8988T (cell line): ENCODE measurements at regions not wholly inside any gene's neighbourhood (a gene's known extent, or its start where the extent isn't known, plus 50 kb on each side); places are given as distances from the start of the nearest gene placed in this dataset.

Experiments
- DNase-seq: peaks from one replicate; pipeline ENCODE4 v3.0.0; 2011

DNA sequence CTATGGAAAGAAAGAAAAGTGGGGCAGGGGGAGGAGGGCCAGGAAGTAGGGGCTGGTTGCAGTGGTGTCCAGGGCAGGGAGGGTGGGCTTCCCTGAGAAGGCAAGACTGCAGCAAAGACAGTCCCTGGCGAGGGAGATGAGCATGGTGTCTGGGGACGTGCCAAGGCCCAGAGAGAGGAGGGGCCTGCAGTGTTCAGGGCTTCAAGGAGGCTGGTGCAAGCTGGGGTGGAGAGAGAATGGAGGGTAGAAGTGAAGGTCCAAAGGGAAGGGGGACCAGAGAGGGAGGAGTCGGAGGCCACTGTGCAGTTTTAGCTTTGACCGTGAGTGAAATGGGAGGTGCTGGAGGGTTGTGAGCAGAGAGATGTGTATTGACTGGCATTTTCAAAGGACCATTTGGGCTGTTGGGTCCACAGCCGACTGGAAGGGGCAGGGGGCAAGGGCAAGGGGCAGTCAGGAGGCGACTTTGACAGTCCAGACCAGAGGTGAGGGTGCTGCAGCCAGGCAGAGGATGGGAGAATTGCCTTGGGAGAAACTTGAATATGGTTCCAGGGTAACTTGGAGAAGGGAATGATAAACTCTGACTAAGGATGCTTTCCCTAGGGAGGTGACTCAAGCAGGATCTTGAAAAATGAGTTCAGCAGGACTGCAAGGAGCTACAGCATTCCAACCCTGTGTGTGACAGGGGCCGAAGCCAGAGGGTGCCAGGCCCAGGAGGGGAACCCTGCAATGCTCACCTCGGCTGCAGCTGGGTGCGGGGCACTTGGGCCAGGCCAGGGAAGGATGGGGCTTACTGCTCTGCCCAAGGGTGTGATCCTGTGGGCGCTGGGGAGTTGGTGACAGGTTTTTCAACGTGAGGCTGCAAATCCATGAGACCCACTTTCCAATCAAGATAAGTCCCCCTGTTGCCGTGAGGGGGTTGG is 177.1 kb upstream of the HAAO start:
- peak; percentile 56 for DNase-seq

DNA sequence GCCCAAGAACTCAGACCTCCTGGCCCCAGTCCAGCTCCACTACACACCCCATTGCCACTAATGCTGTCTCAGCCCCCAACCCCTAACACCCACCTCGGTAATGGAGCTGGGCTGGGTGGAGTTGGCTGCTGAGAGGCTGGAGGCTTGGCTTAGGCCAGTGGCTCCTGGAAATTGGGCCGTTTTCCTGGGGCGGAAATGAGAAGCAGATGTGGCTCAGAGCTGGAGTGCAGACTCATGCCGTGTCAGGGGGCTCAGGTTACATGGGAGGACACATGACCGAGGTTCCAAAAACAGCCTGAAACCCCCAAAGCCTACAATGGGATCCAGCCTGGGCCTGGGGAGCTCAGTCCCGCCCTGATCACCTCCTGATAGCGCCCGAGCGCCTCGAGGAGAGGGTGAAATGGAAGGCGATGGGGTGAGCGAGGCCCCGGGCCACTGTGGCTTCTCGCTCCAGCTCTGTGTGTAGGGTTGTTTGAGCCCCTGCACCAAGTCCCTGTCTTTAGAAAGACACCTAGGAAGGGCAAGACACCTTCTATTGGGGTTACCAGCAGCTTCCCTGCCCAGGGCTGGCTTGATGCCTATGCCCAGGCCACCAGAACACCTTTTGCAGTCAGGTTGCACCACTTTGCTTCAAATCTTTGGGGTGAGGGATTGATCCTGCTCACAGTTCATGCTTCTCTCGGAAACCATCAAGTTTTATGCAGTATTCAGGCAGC is 175.7 kb upstream of the HAAO start:
- no peak for DNase-seq

DNA sequence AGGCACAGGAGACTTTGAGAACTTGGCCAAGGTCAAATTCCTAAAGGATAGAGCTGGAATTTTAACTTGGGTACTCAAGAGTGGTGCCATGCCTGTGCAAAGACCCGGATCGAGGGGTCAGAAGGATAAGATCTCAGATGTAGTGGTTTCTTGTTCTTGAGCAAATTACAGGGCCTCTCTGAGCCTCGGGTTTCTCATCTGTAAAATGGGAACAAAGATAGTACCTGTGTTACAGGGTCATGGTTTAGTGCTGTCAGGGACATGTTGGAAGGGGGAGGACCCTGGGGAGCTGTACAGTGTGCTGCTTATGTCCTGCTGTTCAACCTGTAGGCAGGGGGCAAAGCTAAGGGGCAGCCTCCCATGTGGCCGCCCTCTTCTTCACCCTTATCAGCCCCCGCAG is 173.5 kb upstream of the HAAO start:
- no peak for DNase-seq

DNA sequence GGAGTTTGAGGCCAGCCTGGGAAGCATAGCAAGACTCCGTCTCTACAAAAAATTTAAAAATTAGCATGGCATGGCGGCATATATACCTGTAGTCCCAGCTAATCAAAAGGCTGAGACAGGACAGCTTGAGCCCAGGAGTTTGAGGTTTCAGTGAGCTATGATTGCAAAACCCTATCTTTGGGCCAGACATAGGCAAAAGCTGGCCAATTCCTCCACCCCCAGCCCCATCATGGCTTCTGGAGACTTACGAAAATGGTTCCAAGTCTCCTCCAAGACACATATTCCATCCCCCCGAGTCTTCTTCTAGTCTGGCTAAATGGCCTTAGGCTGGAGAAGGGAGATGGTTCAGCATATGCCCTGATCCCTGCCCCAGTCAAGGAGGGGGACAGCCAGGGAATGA is 172.8 kb upstream of the HAAO start:
- DNase-seq, result no peak

DNA sequence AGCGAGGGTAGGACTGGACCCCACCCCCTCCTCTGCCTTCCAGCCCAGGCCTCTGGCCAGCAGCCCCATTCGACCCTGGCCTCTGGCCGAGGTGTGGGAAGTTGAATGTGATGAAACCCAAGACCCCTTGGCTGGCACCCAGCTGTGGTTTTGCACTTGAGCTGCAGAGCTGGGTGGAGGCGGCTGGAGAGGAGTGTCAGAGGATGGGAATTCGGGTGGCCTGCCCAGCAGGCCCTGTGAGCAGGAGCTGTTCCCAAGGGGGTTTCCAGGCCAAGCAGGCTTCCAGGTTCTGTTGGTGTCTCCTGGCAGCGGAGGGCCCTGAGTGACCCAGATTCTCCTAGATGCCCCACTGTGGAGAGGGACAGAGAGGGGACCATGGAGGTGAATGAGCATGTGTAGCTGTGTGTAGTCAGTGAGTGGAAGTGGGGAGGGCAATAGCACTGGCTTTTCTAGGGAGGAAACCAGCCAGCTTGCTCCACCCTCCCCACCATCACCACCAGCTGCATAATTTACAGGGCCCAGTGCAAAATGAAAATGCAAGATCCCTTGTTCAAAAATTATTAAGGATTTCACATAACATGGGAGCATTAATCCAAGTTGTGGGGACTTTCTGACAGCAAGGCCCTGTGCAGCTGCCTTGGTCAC is 172.2 kb upstream of the HAAO start:
- DNase-seq, result no peak

DNA sequence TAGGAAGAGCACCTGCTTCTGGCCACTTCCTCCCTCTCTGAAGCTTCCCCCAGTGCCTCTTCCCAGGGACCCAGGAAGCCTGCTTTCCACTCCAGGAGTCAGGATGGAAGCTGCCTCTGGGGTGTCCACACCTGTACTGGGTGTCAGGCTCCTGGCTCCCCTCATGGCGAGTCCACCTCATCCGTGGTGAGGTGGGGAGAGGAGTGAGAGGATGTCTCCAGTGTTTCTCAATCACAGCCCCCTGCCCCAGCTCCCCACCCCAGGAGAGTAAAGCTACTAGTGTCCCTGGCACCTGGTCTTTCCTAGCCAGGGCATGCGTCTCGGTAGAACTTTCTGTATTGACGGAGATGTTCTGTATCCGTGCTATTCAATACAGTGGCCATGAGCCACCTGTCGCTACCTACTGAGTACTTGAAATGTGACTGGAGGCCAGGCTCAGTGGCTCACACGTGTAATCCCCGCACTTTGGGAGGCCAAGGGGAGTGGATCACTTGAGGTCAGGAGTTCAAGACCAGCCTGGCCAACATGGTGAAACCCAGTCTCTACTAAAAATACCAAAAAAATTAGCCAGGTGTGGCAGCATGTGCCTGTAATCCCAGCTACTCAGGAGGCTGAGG is 171.2 kb upstream of the HAAO start:
- DNase-seq, result no peak

DNA sequence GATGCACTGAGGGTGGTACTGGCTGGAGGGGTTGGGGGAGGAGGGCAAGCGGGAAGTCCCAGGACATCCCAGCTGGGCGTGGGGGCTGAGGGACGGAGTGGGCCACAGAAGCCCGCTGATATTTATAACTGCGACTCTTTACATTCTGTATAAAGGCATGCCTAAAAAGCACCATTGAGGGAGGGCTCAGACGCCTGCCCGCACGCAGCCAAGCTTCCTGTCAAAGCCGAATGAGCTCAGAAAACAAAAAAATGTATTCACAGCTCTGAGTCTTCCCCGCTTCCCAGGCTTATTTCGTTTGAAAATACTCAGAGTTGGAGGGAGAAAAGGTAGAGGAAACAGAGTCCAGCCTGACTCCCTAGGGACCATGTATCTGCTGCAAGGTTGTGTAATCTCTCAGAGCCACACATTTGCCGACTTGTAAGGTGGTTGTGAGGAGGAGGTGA is 170.1 kb upstream of the HAAO start:
- DNase-seq, result no peak

DNA sequence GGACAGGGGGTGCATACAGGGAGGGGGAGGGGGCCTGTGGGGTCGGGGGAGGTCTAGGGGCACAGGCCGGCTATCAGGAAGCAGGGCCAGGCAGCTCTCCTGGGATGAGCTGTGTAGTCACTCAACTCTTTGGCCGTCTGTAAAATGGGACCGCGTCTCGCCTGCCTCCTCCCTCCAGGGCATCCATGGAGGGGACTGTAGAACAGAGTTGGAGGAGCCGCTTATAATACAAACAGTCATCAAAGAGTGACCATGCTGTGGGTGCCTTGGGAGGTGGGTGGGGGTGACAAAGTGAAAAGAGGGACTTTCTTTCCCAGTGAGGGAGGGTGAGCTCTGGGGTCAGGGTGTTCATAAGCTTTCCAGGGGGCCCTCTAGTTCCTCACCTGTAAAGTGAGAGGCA is 169.6 kb upstream of the HAAO start:
- DNase-seq, result no peak

DNA sequence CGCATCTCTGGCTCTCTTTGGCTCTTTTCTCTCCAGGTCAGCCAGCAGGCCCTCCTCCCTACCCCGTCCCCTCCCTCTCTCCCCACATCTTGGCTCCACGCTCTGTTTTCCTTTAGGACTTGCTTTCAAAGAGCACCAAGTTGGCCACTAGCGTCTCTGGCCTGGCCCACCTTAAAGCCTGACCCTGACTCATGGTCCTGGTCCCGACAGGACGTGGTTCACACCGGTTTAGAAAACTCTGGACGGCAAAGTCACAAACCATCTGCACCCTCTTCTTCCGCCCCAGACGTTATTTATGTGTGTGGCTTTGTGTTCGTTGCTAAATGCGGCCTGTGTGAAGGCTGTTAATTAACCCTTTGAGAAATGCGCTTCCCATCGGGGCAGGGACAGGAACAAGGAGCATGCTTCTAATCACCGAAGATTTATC is 169.0 kb upstream of the HAAO start:
- no peak for DNase-seq

DNA sequence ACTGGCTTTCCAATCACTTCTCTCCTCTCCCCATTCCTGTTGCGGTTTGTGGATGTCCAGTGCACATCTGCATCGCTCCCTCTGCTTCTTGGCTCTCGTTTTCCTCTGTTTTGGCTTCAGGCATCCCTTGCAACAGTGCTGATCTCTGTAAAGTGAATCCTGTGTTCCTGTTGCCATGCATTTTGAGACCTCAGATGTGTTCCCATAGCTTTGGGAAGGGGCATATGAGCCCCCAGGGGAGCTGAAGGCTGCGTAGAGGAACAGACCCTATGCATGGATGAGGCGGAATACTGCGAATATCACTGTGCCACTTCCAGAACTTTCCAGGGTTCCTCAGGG is 168.4 kb upstream of the HAAO start:
- DNase-seq, result no peak

DNA sequence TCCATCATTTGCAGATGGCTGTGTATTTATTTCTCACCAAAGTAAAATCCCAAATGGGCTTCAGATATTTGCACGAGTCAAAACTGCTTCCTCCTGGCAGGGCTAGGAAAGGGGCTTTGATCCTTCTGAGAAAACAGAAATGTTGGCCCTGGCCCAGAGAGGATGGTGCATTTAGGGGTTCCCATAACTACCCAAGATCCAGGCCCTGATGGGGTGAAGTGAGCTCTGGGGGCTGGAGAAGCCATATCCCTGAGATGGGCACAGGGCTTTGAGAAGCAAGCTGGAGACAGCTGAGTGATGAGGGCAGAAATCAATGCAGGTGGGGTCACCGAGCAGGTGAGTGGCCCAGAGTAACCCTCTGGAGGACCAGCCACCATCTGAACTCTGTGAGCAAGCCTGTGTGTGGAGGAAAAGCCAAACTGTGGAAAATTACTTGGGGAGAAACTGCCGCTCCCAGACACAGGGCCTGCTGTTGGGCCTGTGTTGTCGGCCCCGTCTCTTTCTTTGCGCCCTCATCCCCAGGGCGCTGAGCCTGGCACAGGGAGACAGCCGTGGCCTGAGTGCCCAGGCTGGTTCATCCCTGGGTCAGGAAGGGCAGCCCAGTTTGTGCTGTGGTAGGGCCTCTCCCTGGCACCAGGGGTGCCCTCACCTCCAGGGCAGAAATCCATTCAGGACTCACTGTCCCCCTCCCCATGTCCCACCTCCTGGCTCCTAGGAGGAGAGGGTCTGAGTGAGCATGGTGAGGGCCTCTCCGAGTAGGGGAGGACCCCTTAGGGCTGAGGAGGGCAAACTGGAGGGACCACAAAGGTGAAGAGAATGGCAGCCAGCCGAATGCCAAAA is 167.8 kb upstream of the HAAO start:
- no peak for DNase-seq

DNA sequence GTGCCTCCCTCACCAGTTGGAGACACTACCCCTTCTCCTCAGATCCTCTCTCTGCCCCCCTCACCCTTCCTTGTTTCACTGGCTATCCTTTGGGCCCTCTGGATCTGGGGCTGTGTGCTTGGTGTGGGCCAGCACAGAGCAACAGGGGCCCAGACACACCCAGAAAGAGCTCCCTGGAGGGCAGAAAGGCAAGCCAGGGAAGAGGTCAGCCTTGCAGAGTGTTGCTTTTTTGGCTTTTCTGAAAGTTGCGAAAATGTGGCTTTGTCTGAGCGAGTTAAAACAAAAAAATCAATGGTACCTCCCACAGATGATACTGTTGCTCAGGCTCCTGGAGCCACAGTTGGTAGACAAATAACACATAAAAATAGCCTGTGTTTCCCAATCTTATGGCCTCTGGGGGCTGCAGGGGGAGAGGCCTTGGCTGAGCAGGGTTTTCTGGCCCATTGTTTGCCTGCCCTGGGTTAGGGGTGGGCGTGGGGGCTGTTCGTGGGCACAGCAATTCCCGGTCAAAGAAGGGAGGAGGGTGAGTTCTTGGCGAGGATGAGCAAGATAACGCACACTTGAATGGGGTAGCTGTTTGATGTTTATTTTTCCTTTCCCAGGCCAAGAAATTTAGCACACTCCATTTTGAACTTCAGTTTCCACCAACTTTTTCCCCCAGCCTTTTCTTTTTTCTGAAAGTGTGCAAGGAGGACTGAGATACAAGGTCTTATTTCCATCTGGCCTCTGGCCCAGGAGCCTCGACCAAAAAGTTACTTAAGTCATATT is 167.0 kb upstream of the HAAO start:
- DNase-seq, result no peak

DNA sequence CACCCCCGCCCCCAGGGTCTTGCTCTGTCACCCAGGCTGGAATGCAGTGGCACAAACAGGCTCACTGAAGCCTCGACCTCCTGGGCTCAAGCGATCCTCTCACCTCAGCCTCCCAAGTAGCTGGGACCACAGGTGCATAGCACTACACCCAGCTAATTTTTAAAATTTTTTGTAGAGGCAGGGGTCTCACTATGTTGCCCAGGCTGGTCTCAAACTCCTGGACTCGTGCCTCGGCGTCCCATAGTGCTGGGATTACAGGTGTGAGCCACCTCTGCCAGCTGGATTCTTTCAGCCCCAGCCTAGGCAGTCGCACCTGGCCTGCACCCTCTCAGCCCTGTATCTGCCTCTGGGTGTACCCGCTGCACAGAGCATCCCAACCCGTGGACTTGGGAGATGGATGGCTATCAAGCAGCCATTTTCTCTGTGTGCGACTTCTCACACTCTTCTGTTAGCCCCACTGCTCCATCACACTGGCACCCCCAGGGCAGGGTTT is 166.4 kb upstream of the HAAO start:
- DNase-seq, result no peak

DNA sequence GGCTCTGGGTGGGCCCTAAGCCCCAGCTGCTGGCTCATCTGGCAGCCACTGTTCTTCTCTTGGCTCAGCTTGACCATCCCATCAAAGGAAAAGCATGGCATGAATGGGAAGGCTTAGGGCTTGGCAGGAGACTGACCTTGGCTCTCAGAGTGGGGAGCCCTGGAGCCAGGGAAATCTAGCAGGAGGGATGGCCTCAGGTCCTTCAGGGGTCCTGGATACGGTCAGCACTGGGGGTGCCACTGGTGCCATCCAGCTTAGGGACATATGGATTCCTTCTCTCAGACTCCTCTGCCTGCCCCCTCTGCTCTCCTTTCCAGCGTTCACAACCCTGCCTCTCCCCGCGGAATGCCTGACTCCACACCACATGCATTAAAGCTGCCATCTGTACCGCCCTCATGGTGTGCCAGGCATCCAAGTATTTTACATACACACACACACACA is 165.5 kb upstream of the HAAO start:
- no peak for DNase-seq

DNA sequence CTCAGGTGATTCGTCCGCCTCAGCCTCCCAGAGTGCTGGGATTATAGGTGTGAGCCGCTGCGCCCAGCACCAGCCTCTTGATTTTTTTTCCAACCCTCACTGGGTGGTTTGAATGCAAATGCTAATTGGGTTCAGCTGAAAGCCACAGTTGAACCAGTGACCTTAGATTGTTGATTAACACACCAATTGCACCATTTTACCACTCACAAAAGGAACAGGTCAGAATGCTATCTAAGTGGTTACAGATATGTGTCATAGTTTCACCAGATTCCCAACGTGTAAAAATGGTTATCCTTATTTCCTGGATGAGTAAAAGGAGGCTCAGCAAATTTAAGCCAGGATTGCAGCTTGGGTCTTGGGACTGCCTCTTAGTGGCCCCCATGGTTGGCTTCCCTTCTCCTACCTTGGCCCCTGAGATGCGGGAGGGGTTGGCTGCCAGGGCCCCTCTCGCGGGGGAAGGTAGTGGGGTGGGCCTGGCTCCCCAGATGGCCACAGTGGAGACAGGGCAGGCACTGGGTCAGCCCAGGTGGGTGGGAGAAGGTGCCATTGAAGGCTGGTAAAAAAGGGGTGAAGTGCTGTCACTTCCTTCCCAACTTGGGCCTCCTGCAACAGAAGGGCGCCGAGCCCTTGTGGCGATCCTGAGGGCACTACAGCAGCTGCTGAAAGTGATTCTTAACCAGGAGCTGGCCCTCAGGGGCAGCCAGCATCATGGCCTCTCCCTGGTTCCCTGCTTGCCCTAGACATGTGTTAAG is 164.9 kb upstream of the HAAO start:
- DNase-seq, result no peak

DNA sequence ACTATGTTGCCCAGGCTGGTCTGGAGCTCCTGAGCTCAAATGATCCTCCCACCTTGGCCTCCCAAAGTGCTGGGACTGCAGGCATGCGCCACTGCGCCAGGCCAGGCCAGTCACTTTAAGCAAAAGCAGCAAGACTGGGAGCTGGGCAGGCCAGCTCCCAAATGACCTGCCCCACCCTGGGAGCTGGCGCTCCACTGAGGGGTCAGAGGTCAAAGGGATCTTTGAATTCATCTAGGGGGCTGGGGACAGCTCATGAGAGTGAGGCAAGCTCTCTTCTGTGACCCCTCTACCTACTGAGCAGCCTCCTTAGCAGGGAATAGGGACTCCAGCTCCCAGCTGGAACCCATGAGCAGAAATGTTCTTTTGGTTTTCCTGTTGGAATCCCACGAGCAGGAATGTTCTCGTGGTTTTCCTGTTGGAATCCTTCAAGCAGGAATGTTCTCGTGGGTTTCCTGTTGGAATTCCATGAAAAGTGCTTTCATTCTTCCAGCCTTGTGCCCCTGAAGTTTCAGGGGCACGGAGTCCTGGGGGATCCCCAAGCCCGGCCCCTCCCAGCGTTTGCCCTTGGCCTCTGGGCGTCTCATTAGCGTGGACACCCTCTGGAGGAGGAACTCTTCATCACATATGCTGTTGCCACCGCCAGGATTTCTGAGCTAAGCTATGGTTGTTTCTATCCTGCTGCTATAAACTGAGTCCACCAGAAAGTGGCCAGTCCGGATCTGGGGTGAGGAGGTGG is 162.0 kb upstream of the HAAO start:
- no peak for DNase-seq

DNA sequence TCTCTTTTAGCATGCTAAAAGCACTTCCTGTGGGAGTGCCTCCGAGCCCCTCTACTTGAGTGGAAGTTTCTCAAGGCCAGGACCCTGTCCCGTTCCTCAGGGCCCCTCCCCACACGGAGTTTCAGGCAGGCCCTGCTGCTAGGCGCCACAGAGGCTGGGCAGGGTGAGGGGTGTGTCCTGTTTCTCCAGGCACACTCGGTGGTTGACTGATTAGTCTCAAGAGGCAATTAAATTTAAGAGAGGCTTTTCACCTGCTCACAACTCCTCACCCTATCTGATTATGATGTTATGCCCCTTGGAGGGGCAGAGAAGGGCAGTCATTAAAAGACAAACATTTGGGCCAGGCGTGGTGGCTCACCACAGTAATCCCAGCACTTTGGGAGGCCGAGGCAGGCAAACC is 160.8 kb upstream of the HAAO start:
- no peak for DNase-seq

DNA sequence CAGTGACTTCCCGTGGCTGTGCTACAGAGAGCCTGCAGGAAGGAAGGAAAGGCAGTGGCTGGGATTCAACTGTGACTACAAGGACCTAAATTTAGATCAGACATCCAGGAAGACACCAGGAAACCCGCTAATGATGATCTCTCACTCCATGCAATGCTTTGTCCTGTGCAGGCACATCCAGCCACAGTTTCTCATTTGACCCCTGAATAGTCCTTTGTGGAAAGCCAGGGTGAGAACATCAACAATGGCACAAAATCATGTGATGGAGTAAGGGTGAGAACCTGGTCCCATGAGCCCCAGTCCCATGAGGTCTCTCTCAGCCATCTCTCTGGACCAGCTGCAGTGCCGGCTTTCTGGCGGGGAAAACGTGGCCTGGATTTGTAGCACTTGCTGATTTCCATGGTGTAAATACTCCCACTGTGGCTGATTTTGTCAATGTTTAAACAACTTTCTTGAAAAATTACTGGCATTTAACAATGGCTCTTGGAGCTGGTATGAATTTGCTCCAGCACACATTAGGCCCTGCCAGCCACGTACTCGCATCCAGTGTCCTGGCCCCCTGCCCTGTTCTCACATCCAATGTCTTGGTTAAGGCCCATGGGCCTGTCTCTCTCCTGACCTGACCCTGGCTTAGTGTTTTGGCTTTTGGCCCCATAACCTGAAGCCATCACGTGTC is 159.0 kb upstream of the HAAO start:
- no peak for DNase-seq

DNA sequence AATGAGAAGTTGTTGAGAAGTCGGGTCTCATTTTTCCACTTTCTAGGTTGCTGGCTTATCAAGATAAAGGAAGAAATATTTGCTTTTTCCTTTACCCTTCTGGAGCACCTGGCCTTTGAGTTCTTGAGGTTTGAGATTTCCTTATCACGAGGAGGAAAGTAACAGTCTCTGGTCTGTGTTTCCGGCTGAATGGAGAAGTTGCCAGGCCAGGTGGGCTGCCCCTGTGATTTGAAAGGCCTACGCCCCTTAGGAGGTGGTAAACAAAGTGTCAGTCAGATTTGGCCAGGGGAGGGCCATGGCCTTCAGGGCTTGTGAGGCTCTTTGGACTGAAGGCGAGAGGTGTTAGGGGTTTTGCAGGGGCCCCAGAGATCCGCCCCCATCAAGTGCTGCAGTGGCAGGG is 156.7 kb upstream of the HAAO start:
- DNase-seq, result no peak
